MM.1S (cell line): ENCODE measurements at regions not wholly inside any gene's neighbourhood (a gene's known extent, or its start where the extent isn't known, plus 50 kb on each side); places are given as distances from the start of the nearest gene placed in this dataset.

Source experiments
- CTCF ChIP-seq: fragments of 300-600 bp; sonication (generic); IDR thresholded peaks from 2 replicates; pipeline ENCODE4 v1.5.1; 2016; ENCODE audit warnings: antibody characterized with exemption, low read length, mixed read lengths
- EZH2 ChIP-seq: fragments of 300-600 bp; sonication (generic); optimal IDR thresholded peaks from 2 replicates; pipeline ENCODE3; 2017; ENCODE audit warnings: low read depth, mild to moderate bottlenecking, antibody characterized with exemption, low read length, mixed read lengths
- EZH2phosphoT487 ChIP-seq: fragments of 300-600 bp; sonication (generic); IDR thresholded peaks from 2 replicates; pipeline ENCODE4 v1.6.1; 2018; ENCODE audit warnings: antibody characterized with exemption, low read length

- TF ChIP-seq CTCF (no peak), EZH2phosphoT487 (no peak), EZH2 (no peak)
Observed at GRCh38 chr7:41588341-41588740, 114.5 kb downstream of the INHBA start.
